ENCODE measurements at regions not wholly inside any gene's neighbourhood (a gene's known extent, or its start where the extent isn't known, plus 50 kb on each side); places are given as distances from the start of the nearest gene placed in this dataset.
A peak's percentile ranks its signal among the peaks of the same experiment; 100 is the strongest.
"Not testable (repeated sequence)": the region's sequence is repeated elsewhere in the genome, so short reads cannot be mapped to it uniquely, and the experiment has no call there.

DNA sequence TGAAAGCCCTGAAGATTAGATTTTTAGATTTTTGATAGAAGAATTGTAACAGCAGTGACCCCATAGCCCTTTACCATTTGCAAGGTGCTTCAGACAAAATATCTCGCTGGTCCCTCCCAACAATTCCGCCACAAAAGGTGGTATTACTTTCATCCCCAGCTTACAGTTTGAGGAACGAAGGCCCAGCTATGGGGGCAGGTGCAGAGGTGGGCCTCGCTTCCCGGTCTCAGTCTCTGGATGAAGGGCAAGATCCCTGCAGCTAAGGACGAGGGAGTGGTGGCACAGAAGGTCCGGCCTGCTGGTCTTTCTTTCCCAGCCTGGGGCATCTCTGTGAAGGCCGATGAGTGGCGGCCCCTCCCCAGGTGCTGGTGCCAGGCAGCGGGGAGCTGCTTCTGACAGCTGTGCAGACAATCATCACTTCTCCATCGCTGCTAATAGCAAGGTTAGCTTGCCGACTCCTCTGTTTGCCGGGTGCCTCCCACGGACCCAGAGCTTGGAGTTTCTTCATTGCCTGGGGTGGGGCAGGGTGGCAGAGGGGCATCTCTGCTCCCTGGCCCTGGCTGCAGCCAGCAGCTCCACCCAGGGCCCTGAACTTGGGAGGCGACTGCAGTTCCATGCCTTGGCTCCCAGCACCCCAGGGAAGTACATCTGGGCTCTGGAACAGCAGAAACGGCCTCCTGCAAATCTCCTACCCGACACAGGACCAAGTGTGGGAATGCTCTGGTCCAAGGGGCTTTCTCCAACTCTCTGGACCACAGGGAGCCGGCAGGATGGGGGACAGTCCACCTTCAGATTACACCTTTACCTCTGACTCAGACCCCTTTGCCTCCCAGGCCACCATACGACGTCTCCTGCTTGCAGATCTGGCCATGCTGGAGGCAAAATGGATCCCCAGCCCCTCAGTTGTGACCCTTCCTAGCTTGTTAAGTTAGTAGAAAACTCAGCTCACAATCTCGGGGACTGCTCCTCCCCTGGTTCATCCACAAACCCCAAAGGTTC is 170.5 kb downstream of the TRIM43 start:
- H3K4me3 ChIP-seq (ENCODE audit: insufficient read depth, low read depth, low read length); H2BK120ac ChIP-seq (ENCODE audit: low read depth, low read length); H3K36me3 ChIP-seq (ENCODE audit: control insufficient read depth, insufficient read depth, low read length); H3K56ac ChIP-seq (ENCODE audit: extremely low read depth, insufficient read depth, low read length); ATAC-seq (ENCODE audit: low read depth); H3K27ac ChIP-seq (ENCODE audit: insufficient read depth, low read length); H3K4me1 ChIP-seq (ENCODE audit: control insufficient read depth, insufficient read depth, low read length); H2BK20ac ChIP-seq (ENCODE audit: low read depth, low read length); H2AFZ ChIP-seq (replicated peaks; ENCODE audit: low read length, poor library complexity); H3K23ac ChIP-seq (ENCODE audit: low read depth, low read length); in situ Hi-C loops (cut with MboI; ENCODE audit: low sequenced_read_pairs); H3K27me3 ChIP-seq (ENCODE audit: control insufficient read depth, insufficient read depth, low read length); H3K14ac ChIP-seq (replicated peaks; ENCODE audit: low read depth, low read length); H4K91ac ChIP-seq (ENCODE audit: insufficient read depth, low read depth, low read length); H4K5ac ChIP-seq (ENCODE audit: low read depth, low read length); H2BK15ac ChIP-seq (ENCODE audit: low read depth, low read length); dilution Hi-C loops (cut with HindIII; ENCODE audit: low sequenced_read_pairs, unreplicated experiment); H3K4ac ChIP-seq (ENCODE audit: low read depth, low read length); H4K20me1 ChIP-seq (ENCODE audit: insufficient read depth, low read length); POLR2A ChIA-PET (ENCODE audit: unreplicated experiment); H4K8ac ChIP-seq (ENCODE audit: low read depth in 2 of 2, low read length in 2 of 2); H2AK9ac ChIP-seq (replicated peaks; ENCODE audit: low read depth, low read length, poor library complexity); H3K9me3 ChIP-seq (ENCODE audit: control insufficient read depth, insufficient read depth, low read length); intact Hi-C loops (cut with micrococcal nuclease); H3K4me2 ChIP-seq (ENCODE audit: low read depth, low read length); H2AK5ac ChIP-seq (ENCODE audit: low read depth, low read length); H3K9me1 ChIP-seq (ENCODE audit: insufficient read depth, low read length); H3K18ac ChIP-seq (ENCODE audit: low read depth, low read length); DNase-seq; BruUV-seq (replicated peaks); H2BK5ac ChIP-seq (ENCODE audit: low read depth, low read length, poor library complexity, severe bottlenecking); H3K9ac ChIP-seq (ENCODE audit: low read depth, low read length); H3K79me1 ChIP-seq (ENCODE audit: low read depth in 1 of 2, low read length in 2 of 2): not testable (repeated sequence)
- 91% methylated on average over 7 of the region's 21 CpGs; no CpG with 5 or more reads in 1 of the 2 experiments for WGBS, 2 experiments (ENCODE audit: extremely low coverage in 2 of 2, insufficient read length in 1 of 2)
- CTCF ChIA-PET: interaction anchor here (0.6 kb wide), 1 partner anchor 965 kb away, joined by 4 read pairs; no protein-coding TSS in a partner anchor

DNA sequence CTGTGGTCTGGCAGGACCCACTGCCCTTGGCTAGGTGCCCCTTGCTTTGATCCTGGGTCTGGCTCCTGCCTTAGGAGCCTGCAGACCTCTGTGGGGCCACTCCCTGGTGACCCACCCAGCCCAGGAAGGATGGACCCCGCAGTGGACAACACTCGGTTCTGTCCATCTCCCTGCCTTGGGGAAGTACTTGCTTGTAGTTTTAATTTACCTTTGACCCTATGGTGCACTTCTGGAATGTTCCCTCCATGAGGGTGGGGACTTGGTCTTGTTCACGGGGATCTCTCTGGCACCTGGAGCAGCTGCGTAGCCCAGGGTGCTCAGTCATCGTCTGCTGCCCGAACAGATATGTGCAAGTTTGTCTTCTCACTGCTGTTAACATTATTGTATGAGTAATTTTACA is 171.3 kb downstream of the TRIM43 start:
- H3K79me1 ChIP-seq (ENCODE audit: low read depth in 1 of 2, low read length in 2 of 2); H3K23ac ChIP-seq (ENCODE audit: low read depth, low read length); H4K91ac ChIP-seq (ENCODE audit: insufficient read depth, low read depth, low read length); H4K20me1 ChIP-seq (ENCODE audit: insufficient read depth, low read length); H2BK20ac ChIP-seq (ENCODE audit: low read depth, low read length); H2BK15ac ChIP-seq (ENCODE audit: low read depth, low read length); H3K9me1 ChIP-seq (ENCODE audit: insufficient read depth, low read length); intact Hi-C loops (cut with micrococcal nuclease); H2BK5ac ChIP-seq (ENCODE audit: low read depth, low read length, poor library complexity, severe bottlenecking); H3K9me3 ChIP-seq (ENCODE audit: control insufficient read depth, insufficient read depth, low read length); H3K27ac ChIP-seq (ENCODE audit: insufficient read depth, low read length); H3K27me3 ChIP-seq (ENCODE audit: control insufficient read depth, insufficient read depth, low read length); H3K4me2 ChIP-seq (ENCODE audit: low read depth, low read length); H2AFZ ChIP-seq (replicated peaks; ENCODE audit: low read length, poor library complexity); H2AK9ac ChIP-seq (replicated peaks; ENCODE audit: low read depth, low read length, poor library complexity); H3K14ac ChIP-seq (replicated peaks; ENCODE audit: low read depth, low read length); H3K4me3 ChIP-seq (ENCODE audit: insufficient read depth, low read depth, low read length); H3K9ac ChIP-seq (ENCODE audit: low read depth, low read length); H4K8ac ChIP-seq (ENCODE audit: low read depth in 2 of 2, low read length in 2 of 2); H2AK5ac ChIP-seq (ENCODE audit: low read depth, low read length); H4K5ac ChIP-seq (ENCODE audit: low read depth, low read length); H3K4ac ChIP-seq (ENCODE audit: low read depth, low read length); dilution Hi-C loops (cut with HindIII; ENCODE audit: low sequenced_read_pairs, unreplicated experiment); in situ Hi-C loops (cut with MboI; ENCODE audit: low sequenced_read_pairs); H2BK120ac ChIP-seq (ENCODE audit: low read depth, low read length); H3K36me3 ChIP-seq (ENCODE audit: control insufficient read depth, insufficient read depth, low read length); POLR2A ChIA-PET (ENCODE audit: unreplicated experiment); BruUV-seq (replicated peaks); H3K18ac ChIP-seq (ENCODE audit: low read depth, low read length); H3K4me1 ChIP-seq (ENCODE audit: control insufficient read depth, insufficient read depth, low read length); H3K56ac ChIP-seq (ENCODE audit: extremely low read depth, insufficient read depth, low read length): not testable (repeated sequence)
- CTCF ChIA-PET: interaction anchor here (0.6 kb wide), 1 partner anchor 966 kb away, joined by 4 read pairs; no protein-coding TSS in a partner anchor
- whole genome bisulfite sequencing, 2 experiments (ENCODE audit: extremely low coverage in 2 of 2, insufficient read length in 1 of 2): no CpG with 5 or more reads among the region's 6 CpGs
- DNase-seq: peak; percentile 1
- peak; percentile 19; the same call in 1 of the 2 replicates for ATAC-seq (ENCODE audit: low read depth)
